ENCODE measurements at regions not wholly inside any gene's neighbourhood (a gene's known extent, or its start where the extent isn't known, plus 50 kb on each side); places are given as distances from the start of the nearest gene placed in this dataset.

GRCh38 chr10:4448030-4448429, 378.0 kb upstream of the AKR1E2 start:
- TF ChIP-seq CTCF (IDR thresholded peaks at IDR 0.05; ENCODE audit: insufficient read depth, low read length, poor library complexity, severe bottlenecking) (no peak), EZH2phosphoT487 (conservative IDR thresholded peaks at IDR 0.05; ENCODE audit: low read length) (no peak)
